ENCODE measurements at regions not wholly inside any gene's neighbourhood (a gene's known extent, or its start where the extent isn't known, plus 50 kb on each side); places are given as distances from the start of the nearest gene placed in this dataset.

GRCh38 chr5:68430279-68430678 lies 214.7 kb downstream of the PIK3R1 start:
- no peak for TF ChIP-seq CTCF (IDR thresholded peaks at IDR 0.05)
- no peak for TF ChIP-seq EZH2phosphoT487 (IDR thresholded peaks at IDR 0.05)

Data from neural progenitor cell (in vitro differentiated cells).